Lower leg skin (tissue), 4 donors: ENCODE measurements at regions not wholly inside any gene's neighbourhood (a gene's known extent, or its start where the extent isn't known, plus 50 kb on each side); places are given as distances from the start of the nearest gene placed in this dataset.

Source experiments
- DNase-seq, 2 donors: peaks; one replicate each; pipeline ENCODE4 v3.0.0-alpha.2; 2019; ENCODE audit warnings: low spot score in 2 of 2
- H3K4me3 ChIP-seq: fragments of 200-600 bp; sonication (generic); 2 replicates; pipeline ENCODE4 v1.5.1; 2017; ENCODE audit warnings: mild to moderate bottlenecking, low read depth; ENCODE audit not compliant: poor library complexity, severe bottlenecking
- CTCF ChIP-seq, 3 donors: fragments of 450-650 bp; IDR thresholded peaks; one replicate each; pipeline ENCODE4 v1.5.1; 2016; ENCODE audit warnings: antibody characterized with exemption in 3 of 3, mild to moderate bottlenecking in 3 of 3, moderate library complexity in 2 of 3
- POLR2A ChIP-seq, 2 donors: fragments of 450-650 bp; IDR thresholded peaks; one replicate each; pipeline ENCODE4 v1.6.1; 2016 to 2017; ENCODE audit warnings: antibody characterized with exemption in 2 of 2, mild to moderate bottlenecking in 1 of 2, moderate library complexity in 1 of 2
- WGBS, 2 donors: methylation state at CpG; one replicate each; pipeline ENCODE4 v1.1.5; 2018; 5-methylcytosine and 5-hydroxymethylcytosine counted together
- intact Hi-C: fragments of 100-400 bp; cut with DNase I; formaldehyde crosslinking; loops from one replicate; pipeline ENCODE4 v1.15.0; 2023; ENCODE audit warnings: low total_unique reads

GRCh38 chr15:96170979-96171739, 159.3 kb upstream of the NR2F2 start:
- TF ChIP-seq CTCF (IDR thresholded peaks at IDR 0.05) (no peak), POLR2A (IDR thresholded peaks at IDR 0.05) (no peak)
- no peak for DNase-seq
- intact Hi-C loops: no loop called here
- H3K4me3 ChIP-seq: no peak overlapping the region
- WGBS, 2 donors: 67% methylated on average over 14 of the region's 14 CpGs

- intact Hi-C loops: no loop called here
- no peak for DNase-seq
- TF ChIP-seq POLR2A (IDR thresholded peaks at IDR 0.05) (no peak), CTCF (IDR thresholded peaks at IDR 0.05) (no peak)
- WGBS, 2 donors: 44 to 52% methylated on average over 5 of the region's 5 CpGs
- no peak overlapping the region for H3K4me3 ChIP-seq
These were observed 158.6 kb upstream of the NR2F2 start for GRCh38 chr15:96171853-96172296.

DNA sequence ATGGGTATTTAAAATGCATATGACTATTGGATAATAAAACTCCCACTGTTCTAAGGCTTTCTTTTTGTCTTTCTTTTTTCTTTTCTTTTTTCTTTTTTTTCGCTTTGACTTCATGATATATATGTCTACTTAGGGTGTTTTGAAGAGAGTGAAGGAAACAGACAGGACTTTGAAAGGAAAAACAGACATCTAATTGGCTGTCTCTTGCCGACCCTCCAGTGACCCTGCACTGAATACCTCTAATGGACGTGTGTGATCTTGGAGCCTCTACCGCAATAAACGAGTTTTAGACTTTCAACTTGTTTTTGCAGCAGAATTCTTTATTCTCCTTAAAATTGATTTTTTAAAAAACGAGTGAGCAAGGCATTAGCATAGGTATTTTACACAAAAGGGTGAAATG, 158.1 kb upstream of the NR2F2 start:
- intact Hi-C loops: no loop called here
- H3K4me3 ChIP-seq: no peak overlapping the region
- DNase-seq: no peak
- WGBS, 2 donors: 80 to 82% methylated on average over 6 of the region's 6 CpGs
- TF ChIP-seq POLR2A (IDR thresholded peaks at IDR 0.05) (no peak), CTCF (IDR thresholded peaks at IDR 0.05) (no peak)

- intact Hi-C loops: no loop called here
- no peak for DNase-seq
- no peak overlapping the region for H3K4me3 ChIP-seq
- WGBS, 2 donors: 92 to 94% methylated on average over 4 of the region's 4 CpGs
- TF ChIP-seq POLR2A (IDR thresholded peaks at IDR 0.05): no peak
- TF ChIP-seq CTCF (IDR thresholded peaks at IDR 0.05): no peak
These were observed 153.7 kb upstream of the NR2F2 start for GRCh38 chr15:96176831-96177230.

- TF ChIP-seq CTCF (IDR thresholded peaks at IDR 0.05) (no peak), POLR2A (IDR thresholded peaks at IDR 0.05) (no peak)
- no peak for DNase-seq
- intact Hi-C loops: no loop called here
- H3K4me3 ChIP-seq: no peak overlapping the region
- WGBS, 2 donors: 71 to 86% methylated on average over 1 of the region's 1 CpG
These were observed 153.2 kb upstream of the NR2F2 start for GRCh38 chr15:96177279-96177678.
